ENCODE measurements at regions not wholly inside any gene's neighbourhood (a gene's known extent, or its start where the extent isn't known, plus 50 kb on each side); places are given as distances from the start of the nearest gene placed in this dataset.

DNA sequence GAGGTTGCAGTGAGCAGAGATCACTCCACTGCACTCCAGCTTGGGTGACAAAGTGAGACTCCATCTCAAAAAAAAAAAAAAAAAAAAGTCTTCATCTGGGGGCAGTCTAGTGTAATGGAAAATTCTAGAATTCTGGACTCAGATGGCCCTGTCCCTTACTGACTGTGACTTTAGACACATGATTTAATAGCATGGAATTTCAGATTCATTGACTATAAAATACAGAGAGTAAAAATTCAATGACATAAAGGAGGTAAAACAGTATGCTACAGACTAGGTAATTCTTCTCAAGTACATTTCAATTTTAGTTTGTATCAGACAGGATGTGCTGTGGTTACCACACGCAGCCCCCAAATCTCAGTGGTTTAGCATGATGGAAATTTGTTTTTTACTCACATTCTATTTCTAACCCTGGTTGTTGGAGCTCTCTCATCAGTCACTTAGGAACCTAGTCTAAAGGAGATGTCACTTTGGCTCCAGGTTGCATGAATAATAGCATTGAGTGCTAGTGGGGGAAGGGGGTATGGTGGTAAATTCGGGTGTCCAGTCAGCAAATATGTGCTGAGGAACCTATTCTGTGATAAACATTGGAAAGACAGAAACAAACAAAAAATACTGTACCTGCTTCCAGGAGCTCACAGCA lies 444.0 kb downstream of the XYLT1 start:
- Mint-ChIP-seq H3K36me3 (peaks cover 11% of the 10 kb centered on the region), H3K9me3 (peaks cover 21% of the 10 kb centered on the region), H3K27ac (no peak overlapping the region), H3K4me3 (no peak overlapping the region), H3K4me1 (no peaks in the 10 kb centered on the region), H3K27me3 (ENCODE audit: low read depth) (peaks cover 5% of the 10 kb centered on the region)
- TF ChIP-seq SMAD3 (CRISPR knock-in tag; IDR thresholded peaks at IDR 0.05; ENCODE audit: borderline replicate concordance) (no peak), MXD4 (CRISPR knock-in tag; IDR thresholded peaks at IDR 0.05; ENCODE audit: borderline replicate concordance) (no peak), ZNF416 (CRISPR knock-in tag; IDR thresholded peaks at IDR 0.05) (no peak), GRHL2 (CRISPR knock-in tag; IDR thresholded peaks at IDR 0.05; ENCODE audit: insufficient replicate concordance, severe bottlenecking) (no peak), ZNF317 (CRISPR knock-in tag; IDR thresholded peaks at IDR 0.05; ENCODE audit: borderline replicate concordance, low read depth) (no peak), MYBL2 (CRISPR knock-in tag; IDR thresholded peaks at IDR 0.05) (no peak), NR2C2 (CRISPR knock-in tag; IDR thresholded peaks at IDR 0.05) (no peak), JUN (CRISPR knock-in tag; IDR thresholded peaks at IDR 0.05) (no peak), ESRRA (CRISPR knock-in tag; IDR thresholded peaks at IDR 0.05; ENCODE audit: borderline replicate concordance) (no peak), EMX1 (CRISPR knock-in tag; IDR thresholded peaks at IDR 0.05) (no peak), SP1 (CRISPR knock-in tag; conservative IDR thresholded peaks at IDR 0.05) (no peak), TP53 (CRISPR knock-in tag; IDR thresholded peaks at IDR 0.05) (no peak), SMAD4 (CRISPR knock-in tag; IDR thresholded peaks at IDR 0.05) (no peak), ATF1 (CRISPR knock-in tag; IDR thresholded peaks at IDR 0.05) (no peak)
- TF ChIP-seq, protein P1, sequence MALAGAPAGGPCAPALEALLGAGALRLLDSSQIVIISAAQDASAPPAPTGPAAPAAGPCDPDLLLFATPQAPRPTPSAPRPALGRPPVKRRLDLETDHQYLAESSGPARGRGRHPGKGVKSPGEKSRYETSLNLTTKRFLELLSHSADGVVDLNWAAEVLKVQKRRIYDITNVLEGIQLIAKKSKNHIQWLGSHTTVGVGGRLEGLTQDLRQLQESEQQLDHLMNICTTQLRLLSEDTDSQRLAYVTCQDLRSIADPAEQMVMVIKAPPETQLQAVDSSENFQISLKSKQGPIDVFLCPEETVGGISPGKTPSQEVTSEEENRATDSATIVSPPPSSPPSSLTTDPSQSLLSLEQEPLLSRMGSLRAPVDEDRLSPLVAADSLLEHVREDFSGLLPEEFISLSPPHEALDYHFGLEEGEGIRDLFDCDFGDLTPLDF (CRISPR knock-in tag; IDR thresholded peaks at IDR 0.05), result no peak
- TF ChIP-seq, protein P2, sequence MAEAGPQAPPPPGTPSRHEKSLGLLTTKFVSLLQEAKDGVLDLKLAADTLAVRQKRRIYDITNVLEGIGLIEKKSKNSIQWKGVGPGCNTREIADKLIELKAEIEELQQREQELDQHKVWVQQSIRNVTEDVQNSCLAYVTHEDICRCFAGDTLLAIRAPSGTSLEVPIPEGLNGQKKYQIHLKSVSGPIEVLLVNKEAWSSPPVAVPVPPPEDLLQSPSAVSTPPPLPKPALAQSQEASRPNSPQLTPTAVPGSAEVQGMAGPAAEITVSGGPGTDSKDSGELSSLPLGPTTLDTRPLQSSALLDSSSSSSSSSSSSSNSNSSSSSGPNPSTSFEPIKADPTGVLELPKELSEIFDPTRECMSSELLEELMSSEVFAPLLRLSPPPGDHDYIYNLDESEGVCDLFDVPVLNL (CRISPR knock-in tag; IDR thresholded peaks at IDR 0.05; ENCODE audit: borderline replicate concordance, low read depth), result no peak
- CTCF ChIA-PET, result no interaction called here
- POLR2A ChIA-PET, result no interaction called here
- ATAC-seq (no peak), DNase-seq (ENCODE audit: low spot score) (no peak)

GRCh38 chr16:17027488-17028129 lies 443.2 kb downstream of the XYLT1 start:
- Mint-ChIP-seq H3K27me3 (ENCODE audit: low read depth) (peaks cover 5% of the 10 kb centered on the region), H3K27ac (no peak overlapping the region), H3K4me3 (no peak overlapping the region), H3K9me3 (peaks cover 21% of the 10 kb centered on the region), H3K4me1 (no peaks in the 10 kb centered on the region), H3K36me3 (peaks cover 11% of the 10 kb centered on the region)
- ATAC-seq (no peak), DNase-seq (ENCODE audit: low spot score) (no peak)
- ChIA-PET POLR2A (no interaction called here), CTCF (no interaction called here)
- no peak for TF ChIP-seq MYBL2 (CRISPR knock-in tag; IDR thresholded peaks at IDR 0.05)
- no peak for TF ChIP-seq ZNF232 (CRISPR knock-in tag; IDR thresholded peaks at IDR 0.05)
- TF ChIP-seq GRHL2 (CRISPR knock-in tag; IDR thresholded peaks at IDR 0.05; ENCODE audit: insufficient replicate concordance, severe bottlenecking), result no peak
- TF ChIP-seq CREB1 (CRISPR knock-in tag; IDR thresholded peaks at IDR 0.05), result no peak
- TF ChIP-seq, protein P3, sequence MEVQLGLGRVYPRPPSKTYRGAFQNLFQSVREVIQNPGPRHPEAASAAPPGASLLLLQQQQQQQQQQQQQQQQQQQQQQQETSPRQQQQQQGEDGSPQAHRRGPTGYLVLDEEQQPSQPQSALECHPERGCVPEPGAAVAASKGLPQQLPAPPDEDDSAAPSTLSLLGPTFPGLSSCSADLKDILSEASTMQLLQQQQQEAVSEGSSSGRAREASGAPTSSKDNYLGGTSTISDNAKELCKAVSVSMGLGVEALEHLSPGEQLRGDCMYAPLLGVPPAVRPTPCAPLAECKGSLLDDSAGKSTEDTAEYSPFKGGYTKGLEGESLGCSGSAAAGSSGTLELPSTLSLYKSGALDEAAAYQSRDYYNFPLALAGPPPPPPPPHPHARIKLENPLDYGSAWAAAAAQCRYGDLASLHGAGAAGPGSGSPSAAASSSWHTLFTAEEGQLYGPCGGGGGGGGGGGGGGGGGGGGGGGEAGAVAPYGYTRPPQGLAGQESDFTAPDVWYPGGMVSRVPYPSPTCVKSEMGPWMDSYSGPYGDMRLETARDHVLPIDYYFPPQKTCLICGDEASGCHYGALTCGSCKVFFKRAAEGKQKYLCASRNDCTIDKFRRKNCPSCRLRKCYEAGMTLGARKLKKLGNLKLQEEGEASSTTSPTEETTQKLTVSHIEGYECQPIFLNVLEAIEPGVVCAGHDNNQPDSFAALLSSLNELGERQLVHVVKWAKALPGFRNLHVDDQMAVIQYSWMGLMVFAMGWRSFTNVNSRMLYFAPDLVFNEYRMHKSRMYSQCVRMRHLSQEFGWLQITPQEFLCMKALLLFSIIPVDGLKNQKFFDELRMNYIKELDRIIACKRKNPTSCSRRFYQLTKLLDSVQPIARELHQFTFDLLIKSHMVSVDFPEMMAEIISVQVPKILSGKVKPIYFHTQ (CRISPR knock-in tag; IDR thresholded peaks at IDR 0.05), result no peak
- no peak for TF ChIP-seq CDX4 (CRISPR knock-in tag; IDR thresholded peaks at IDR 0.05; ENCODE audit: borderline replicate concordance)
- TF ChIP-seq ZNF396 (CRISPR knock-in tag; IDR thresholded peaks at IDR 0.05; ENCODE audit: borderline replicate concordance), result no peak
- TF ChIP-seq FOXJ3 (CRISPR knock-in tag; IDR thresholded peaks at IDR 0.05; ENCODE audit: borderline replicate concordance), result no peak
- TF ChIP-seq, protein P4, sequence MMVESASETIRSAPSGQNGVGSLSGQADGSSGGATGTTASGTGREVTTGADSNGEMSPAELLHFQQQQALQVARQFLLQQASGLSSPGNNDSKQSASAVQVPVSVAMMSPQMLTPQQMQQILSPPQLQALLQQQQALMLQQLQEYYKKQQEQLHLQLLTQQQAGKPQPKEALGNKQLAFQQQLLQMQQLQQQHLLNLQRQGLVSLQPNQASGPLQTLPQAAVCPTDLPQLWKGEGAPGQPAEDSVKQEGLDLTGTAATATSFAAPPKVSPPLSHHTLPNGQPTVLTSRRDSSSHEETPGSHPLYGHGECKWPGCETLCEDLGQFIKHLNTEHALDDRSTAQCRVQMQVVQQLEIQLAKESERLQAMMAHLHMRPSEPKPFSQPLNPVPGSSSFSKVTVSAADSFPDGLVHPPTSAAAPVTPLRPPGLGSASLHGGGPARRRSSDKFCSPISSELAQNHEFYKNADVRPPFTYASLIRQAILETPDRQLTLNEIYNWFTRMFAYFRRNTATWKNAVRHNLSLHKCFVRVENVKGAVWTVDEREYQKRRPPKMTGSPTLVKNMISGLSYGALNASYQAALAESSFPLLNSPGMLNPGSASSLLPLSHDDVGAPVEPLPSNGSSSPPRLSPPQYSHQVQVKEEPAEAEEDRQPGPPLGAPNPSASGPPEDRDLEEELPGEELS (CRISPR knock-in tag; IDR thresholded peaks at IDR 0.05), result no peak
- no peak for TF ChIP-seq SMAD3 (CRISPR knock-in tag; IDR thresholded peaks at IDR 0.05; ENCODE audit: borderline replicate concordance)
- no peak for TF ChIP-seq ZNF671 (CRISPR knock-in tag; IDR thresholded peaks at IDR 0.05)
- TF ChIP-seq, protein P2 (CRISPR knock-in tag; IDR thresholded peaks at IDR 0.05; ENCODE audit: borderline replicate concordance, low read depth), result no peak
- no peak for TF ChIP-seq ZNF423 (CRISPR knock-in tag; IDR thresholded peaks at IDR 0.05)
- no peak for TF ChIP-seq NR2C2 (CRISPR knock-in tag; IDR thresholded peaks at IDR 0.05)
- no peak for TF ChIP-seq JUN (CRISPR knock-in tag; IDR thresholded peaks at IDR 0.05)

Measured in WTC11 (cell line).